ENCODE measurements at regions not wholly inside any gene's neighbourhood (a gene's known extent, or its start where the extent isn't known, plus 50 kb on each side); places are given as distances from the start of the nearest gene placed in this dataset.

GRCh38 chr10:3996697-3997096 is 211.7 kb upstream of the KLF6 start:
- no peak for DNase-seq

- no peak for DNase-seq
Observed at GRCh38 chr10:3995302-3996210, 210.5 kb upstream of the KLF6 start.

- no peak for DNase-seq
Observed at GRCh38 chr10:3992382-3993178, 207.6 kb upstream of the KLF6 start.

- no peak for DNase-seq
Observed at GRCh38 chr10:3990307-3990706, 205.3 kb upstream of the KLF6 start.

- no peak for DNase-seq
Observed at GRCh38 chr10:3987143-3987974, 202.3 kb upstream of the KLF6 start.

- DNase-seq, result no peak
Observed at GRCh38 chr10:3986493-3987142, 201.6 kb upstream of the KLF6 start.

- no peak for DNase-seq
Observed at GRCh38 chr10:3982746-3983442, 197.9 kb upstream of the KLF6 start.

GRCh38 chr10:3981300-3981699 is 196.3 kb upstream of the KLF6 start:
- DNase-seq, result no peak

GRCh38 chr10:3980660-3981059 is 195.7 kb upstream of the KLF6 start:
- no peak for DNase-seq

- DNase-seq, result no peak
Observed at GRCh38 chr10:3980144-3980543, 195.1 kb upstream of the KLF6 start.

GRCh38 chr10:3978761-3979160 is 193.8 kb upstream of the KLF6 start:
- no peak for DNase-seq

- DNase-seq, result no peak
Observed at GRCh38 chr10:3978174-3978573, 193.2 kb upstream of the KLF6 start.

- DNase-seq, result no peak
Observed at GRCh38 chr10:3977761-3978160, 192.8 kb upstream of the KLF6 start.

- DNase-seq, result no peak
Observed at GRCh38 chr10:3976718-3977117, 191.7 kb upstream of the KLF6 start.

GRCh38 chr10:3976171-3976570 is 191.2 kb upstream of the KLF6 start:
- DNase-seq, result no peak

GRCh38 chr10:3975016-3975415 is 190.0 kb upstream of the KLF6 start:
- no peak for DNase-seq

- DNase-seq, result peak; percentile 9
Observed at GRCh38 chr10:3972460-3973301, 187.7 kb upstream of the KLF6 start.

- no peak for DNase-seq
Observed at GRCh38 chr10:3971713-3972112, 186.7 kb upstream of the KLF6 start.

GRCh38 chr10:3969876-3970666 is 185.1 kb upstream of the KLF6 start:
- no peak for DNase-seq

GRCh38 chr10:3968727-3969126 is 183.7 kb upstream of the KLF6 start:
- no peak for DNase-seq

Measured in hematopoietic multipotent progenitor cell treated with erythropoietin and hydrocortisone succinate and interleukin-3 and kit ligand, for 8 days (in vitro differentiated cells).